Smooth muscle cell of the brain vasculature (primary cell): ENCODE measurements at regions not wholly inside any gene's neighbourhood (a gene's known extent, or its start where the extent isn't known, plus 50 kb on each side); places are given as distances from the start of the nearest gene placed in this dataset.

Experiments used
- DNase-seq: peaks from one replicate; pipeline ENCODE4 v3.0.0-alpha.2; 2012; ENCODE audit warnings: low read depth, low spot score

DNA sequence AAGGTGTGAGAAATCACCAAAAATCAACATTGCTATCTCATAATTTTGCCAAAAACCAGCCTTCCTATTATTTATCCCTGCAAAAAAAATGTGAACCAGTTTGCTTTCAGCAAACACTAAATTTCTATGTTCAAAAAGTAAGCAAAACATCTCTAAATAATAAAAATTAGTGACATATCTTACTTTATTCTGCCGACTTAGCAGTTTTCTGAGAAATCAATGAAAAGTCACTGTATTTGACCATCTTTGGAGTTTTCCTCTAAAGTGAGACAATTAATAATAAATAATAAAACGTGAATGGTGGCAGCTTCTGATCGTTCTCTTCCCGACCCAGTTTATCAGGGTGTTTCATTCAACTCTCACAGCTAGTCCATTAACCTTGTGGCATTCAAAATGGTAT lies 158.6 kb upstream of the TARS1 start:
- no peak for DNase-seq

DNA sequence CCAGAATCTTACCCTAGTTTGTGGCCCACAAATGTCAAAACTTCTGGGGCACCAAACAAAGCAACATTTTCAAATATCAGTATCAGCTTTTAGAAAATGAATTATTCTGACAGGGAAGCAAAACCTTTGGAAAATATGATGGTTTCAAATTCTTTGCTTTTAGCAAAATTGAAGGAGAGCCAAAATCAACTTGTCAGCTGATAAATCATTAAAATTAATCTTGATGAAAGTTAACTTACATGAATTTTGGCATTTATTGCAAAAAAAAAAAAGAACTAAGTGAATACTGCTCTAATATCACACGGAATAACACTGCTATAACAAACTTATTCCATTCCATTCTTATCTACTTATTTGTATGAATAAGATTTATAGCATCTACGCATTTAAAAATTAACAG lies 158.1 kb upstream of the TARS1 start:
- DNase-seq: no peak

DNA sequence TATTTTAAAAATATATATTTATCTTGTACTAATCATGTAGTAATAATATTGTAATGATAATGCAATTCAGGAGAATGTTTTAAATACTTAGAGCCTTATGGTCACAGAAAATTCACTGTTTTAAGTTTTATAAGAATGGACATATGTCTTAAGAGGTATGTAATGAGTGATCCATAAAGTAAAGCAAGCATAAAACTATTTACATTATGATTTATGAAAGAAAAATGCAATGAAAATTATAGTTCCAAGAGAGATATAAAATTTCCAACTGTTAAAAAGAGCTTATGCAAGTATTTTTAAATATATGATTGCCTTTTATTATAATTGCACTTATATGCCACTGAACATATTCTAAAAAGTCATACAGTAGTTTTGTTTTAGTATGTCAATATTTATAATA lies 157.5 kb upstream of the TARS1 start:
- no peak for DNase-seq

DNA sequence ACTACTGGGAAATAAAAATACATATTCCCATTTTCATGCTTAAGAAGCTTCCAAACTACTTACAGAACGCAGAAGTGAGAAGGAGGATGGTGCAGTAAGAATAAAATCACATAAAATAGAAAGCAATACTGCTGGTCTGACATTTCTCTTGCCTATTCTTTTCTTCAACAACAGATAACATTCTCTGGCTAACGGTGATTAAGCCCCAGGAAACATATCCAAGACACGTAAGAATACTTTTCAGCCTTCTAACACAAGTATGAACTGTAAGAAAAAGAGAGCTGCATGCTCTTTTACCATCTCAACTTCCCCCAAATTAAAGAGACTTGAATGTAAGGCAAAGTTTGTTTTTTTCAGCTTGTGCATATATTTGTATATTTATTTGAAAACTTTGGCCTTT lies 156.1 kb upstream of the TARS1 start:
- DNase-seq: no peak

DNA sequence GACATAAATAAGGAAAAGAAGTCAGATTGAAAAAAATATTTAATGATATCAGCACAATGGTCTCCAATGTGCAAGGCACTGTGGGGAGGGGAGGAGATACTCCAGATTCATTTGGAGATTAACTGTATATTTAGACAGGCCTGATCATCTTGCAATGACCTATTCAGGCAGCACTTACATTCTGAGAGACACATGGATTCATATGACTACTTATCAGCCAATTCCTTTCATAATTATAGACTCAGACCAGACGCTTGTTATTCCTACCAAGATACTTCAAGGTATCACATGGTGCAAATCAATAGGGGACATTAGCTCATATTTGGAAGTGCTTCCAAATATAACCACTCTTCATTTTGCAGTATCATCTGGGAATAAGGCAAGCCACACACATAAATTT lies 153.5 kb upstream of the TARS1 start:
- no peak for DNase-seq

DNA sequence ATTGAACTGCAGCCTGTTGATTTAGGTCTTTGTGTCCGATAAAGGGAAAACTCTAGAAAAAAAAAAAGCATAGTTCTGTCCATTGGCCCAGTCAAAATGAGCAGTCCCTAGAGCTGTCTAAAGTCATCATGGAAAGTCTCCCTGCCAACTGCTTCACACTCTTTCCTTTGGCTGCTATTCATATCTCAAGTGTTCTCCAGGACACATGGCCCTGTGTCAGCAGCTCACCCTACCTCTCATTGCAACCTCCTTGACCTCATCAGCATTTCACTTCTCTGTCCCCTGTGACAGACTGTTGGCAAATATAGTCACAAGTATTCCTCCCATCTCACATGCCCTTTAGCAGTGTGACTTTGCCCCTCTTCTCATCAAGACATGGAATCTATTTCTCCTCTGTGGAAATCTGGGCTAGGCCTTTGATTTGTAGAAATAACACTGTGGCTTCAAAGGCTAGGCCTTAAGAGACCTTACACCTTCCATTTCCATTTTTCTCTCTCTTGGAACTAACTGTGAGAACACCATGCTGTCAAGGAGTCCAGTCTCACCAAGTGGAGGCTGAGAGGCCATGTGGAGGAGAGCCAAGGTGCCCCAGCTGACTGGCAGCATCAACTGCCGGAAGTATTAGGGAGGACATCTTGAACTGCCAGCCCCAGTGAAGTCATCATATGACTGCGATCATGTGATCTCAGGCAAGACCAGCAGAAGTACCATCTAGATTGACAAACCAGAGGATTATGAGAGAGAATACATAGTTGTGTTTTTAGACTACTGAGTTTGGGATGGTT lies 149.4 kb upstream of the TARS1 start:
- no peak for DNase-seq

DNA sequence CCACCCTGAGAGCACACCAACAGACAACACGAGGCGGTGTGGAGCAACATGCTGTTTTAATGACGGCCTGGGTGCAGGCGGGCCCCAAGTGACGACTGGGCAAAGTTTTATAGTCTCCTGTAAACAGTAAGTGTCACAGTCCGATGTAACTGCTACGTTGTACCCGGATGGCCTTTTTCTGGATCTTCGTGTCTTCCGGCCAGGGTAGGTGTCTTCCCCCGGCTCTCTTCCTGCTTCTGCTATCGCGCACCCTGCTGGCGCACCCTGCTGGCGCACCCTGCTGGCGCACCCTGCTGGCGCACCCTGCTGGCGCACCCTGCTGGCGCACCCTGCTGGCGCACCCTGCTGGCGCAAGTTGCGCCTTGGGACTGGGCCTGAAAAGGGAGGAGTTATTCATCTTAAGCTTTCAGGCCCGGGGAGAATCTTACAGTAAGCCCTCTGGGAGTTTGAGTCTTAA lies 143.0 kb upstream of the TARS1 start:
- no peak for DNase-seq

DNA sequence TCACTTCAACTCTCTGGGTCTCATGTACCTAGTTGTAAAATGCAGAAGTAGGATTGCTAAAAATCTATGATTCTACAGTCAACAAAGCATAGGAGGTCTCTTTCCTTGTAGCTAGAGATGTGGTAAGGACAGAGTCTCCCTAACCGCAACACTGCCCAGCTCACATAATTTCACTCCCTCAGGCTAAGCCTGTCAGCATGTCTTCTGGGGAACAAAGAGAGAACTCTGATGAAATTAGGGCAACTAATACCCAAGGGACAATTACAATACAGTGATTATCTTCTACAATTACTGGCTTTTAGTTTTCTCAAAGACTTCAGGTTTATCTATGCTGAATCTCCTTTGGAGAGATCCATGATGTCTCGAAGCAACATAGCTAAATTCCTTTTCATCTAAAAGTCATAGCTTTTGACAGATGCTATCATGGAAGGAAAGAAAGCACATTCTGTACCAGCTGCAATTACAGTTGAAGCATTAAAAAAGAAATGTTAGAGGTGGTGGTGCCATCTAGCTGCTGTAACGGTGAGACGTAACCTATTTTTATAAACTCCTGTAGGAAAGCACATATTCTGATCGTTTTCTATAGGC lies 141.1 kb upstream of the TARS1 start:
- peak; percentile 20 for DNase-seq

DNA sequence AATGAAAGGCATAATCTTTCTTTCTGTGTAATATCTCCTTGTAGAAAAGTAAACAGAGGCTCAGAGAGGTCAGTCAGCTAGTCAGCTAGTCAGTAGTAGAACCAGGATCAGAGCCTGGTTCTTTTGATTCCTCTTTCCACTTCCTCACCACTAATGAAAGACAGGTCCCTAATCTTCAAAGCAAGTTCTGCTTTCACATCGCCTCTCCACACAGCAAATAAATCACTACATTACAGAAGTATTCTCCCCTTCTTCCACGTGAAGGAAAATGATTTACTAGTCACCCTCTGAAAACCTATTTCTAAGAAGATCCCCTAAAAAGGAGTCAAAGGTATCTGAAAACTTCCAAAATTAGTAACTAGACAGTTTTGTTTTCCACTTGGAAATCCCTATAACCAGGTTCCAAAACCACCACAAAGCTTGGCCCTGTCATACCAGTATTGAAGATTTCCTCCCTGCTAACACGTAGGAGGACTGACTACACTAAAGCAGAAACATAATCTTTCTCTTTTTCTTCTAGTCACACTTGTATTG lies 140.5 kb upstream of the TARS1 start:
- no peak for DNase-seq

DNA sequence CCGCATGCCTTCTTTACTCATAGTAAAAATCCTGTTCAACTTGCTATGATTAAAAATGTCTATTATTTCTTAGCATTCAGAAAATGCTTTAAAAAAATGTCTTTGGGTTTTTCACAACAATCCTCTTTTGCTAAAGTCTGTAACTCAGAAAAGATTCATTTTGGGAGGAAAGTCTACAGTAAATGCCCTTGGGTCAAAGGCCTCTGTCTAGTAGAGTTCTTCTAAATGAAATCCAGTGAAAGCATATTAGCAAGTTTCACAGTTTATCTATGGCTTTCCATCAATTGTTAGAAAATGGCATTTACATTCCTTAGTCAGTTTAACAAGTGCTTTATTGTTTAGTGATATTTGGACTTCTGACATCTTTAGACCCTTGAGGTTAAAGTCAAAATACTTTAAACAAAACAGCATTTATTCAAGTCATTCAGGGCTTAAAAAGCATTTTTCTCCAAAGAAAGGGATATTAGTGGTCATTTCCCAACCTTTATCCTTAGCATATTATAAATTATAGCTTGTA lies 137.1 kb upstream of the TARS1 start:
- no peak for DNase-seq

DNA sequence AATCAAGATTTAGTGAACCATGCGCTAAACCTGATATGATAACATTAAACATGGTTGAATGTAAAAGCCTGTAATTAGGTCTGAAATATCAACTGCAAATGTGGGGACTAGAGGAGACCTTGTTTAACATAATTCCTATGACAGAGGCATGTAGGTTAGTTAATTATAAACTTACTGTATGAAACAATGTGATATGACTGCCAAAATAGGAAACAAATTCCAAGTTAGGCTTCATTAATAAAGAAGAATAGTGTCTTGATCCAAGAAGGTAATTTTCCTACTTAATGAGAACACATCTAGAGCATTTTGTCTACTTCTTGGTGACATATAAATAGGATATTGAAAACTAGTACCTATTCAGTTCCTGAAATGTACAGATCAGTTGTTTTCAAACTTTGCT lies 136.2 kb upstream of the TARS1 start:
- DNase-seq: no peak

DNA sequence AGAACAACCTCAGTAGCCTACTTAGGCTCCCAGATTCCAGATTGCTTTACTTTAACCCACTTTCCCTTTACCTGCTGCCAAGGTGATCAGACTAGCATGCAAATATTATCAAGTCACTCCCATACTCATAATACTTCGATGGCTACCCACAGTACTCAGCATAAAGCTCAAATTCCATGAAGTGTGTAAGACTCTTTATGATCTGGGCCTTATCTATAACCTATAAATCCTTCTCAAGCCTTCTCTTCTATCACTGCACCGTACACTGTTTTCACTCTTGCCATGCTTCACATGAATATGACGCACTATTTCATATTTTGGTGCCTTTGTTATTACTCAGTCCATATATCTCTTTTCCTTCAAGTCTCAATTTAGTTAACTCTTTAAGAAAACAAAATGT lies 135.2 kb upstream of the TARS1 start:
- no peak for DNase-seq

DNA sequence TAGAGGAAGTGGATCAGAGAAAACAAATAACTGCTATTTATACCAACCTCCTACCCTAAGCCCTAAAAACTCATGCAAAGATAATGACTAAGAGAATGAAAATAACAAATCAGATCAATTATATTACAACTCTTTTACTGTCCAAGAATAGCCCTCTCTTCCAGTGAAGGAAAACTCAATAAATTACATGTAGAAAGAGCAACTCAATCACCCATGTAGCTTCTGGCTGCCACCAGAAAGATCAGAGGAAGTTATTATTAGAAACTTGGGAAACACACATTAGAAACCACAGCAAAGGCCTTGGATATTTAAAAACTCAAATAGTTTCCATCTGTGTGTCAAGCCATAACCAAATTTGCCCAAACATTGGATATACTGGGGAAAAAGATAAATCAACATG lies 134.0 kb upstream of the TARS1 start:
- DNase-seq: no peak

DNA sequence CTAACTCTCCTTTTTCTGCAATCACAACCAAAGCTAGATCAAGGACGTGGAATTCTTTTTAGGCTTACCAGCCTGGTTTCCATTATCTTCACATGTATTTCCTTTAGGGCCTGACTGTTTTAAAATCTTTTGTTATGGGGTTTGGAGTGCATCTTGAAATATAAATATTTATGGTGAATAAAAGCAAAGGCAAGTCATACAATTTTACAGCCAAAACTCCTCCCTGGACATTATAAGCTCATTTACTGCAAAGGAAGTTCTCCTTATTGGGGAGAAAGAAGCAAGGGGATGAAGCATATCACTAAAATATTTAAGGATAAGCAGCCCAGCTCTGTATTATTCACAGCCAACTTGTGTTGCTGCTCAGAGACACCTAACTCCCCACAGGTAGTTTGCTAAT lies 132.2 kb upstream of the TARS1 start:
- no peak for DNase-seq

DNA sequence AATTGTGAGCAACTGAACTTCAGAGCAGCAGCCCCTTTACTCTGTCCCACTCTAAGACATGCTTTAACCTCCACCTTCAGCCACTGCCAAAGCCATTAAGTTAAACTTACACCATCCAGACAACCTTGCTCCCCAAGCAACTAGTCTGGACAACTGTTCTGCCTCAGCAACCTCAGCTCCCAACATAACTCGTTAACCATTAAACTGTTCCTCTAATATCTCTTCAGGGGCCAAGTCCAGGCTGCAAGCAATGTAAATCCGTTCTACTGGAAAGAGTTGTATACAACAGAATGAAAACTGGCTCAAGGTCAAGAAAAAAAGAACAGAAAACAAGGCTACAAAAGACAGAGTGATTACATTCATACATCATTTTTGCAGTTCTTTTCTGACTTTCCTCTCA lies 131.7 kb upstream of the TARS1 start:
- no peak for DNase-seq

DNA sequence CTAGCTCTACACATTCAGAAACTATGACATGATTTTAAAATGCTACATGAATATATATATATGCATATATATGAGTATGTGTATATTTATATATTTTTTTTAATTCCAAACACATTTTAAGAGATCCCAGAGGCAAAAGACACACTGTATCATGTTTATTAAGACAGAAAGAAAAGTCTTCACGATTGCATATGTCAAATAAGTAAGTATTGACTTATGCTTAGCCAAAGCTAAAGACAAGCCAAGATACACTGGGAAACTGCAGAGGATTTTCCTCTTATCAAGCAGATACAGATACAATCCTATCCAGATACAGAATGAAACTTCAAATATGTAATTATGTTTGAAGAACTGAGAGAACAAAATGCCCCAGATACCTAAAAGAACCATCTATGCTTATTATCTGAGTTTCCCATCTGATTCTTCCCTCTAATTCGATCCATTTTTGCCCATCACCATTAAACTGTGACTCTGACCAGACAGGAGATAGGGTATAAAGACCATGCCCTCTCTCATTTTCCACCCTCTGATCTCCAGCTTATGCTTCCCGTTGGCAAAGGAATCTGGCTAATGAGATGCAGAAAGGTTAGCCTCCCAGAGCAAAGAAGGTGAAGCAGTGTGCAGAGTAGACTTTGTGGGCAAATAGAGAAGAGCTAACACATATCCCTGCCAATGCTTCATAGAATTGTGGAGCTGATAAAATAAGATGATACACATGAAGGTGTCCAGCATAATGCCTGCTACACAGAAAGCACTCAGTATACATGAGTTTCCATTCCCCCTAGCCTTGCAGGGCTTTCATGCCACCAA lies 131.0 kb upstream of the TARS1 start:
- DNase-seq: no peak

DNA sequence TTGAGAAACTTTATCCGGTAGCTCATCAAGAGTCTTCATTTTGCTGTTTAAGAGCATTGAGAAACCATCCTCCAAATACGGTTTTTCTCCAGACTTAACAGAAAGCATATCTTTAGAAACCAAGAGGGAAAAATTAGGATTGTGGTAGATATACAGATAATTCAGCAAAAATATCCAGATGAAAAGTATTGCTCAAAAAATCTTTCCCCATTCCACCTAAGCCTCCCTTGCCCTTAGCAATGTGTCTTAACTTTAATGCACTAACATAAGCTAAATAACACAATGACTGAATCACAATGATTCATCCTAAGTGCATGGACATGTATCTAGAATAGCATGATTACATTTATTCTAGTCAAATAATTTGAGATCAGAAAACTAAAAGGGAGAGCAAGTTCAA lies 130.3 kb upstream of the TARS1 start:
- no peak for DNase-seq

DNA sequence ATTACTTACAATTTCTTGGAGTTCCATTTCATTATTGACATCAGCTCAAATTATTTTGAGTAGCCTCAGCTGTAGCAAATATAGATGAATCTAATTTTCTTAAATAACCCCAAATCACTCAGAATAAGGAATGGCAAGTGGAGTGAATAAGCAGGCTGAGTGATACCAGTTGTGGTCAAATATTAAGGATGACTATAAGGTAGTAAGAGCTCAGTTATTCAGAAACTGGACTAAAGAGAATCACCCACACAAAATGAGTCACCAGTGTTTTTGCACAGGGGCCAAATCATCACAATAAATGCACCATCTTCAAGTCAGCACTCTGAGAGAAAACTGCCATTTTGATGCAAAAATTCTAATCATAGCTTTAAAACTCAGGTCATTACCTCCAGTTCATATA lies 128.9 kb upstream of the TARS1 start:
- no peak for DNase-seq

DNA sequence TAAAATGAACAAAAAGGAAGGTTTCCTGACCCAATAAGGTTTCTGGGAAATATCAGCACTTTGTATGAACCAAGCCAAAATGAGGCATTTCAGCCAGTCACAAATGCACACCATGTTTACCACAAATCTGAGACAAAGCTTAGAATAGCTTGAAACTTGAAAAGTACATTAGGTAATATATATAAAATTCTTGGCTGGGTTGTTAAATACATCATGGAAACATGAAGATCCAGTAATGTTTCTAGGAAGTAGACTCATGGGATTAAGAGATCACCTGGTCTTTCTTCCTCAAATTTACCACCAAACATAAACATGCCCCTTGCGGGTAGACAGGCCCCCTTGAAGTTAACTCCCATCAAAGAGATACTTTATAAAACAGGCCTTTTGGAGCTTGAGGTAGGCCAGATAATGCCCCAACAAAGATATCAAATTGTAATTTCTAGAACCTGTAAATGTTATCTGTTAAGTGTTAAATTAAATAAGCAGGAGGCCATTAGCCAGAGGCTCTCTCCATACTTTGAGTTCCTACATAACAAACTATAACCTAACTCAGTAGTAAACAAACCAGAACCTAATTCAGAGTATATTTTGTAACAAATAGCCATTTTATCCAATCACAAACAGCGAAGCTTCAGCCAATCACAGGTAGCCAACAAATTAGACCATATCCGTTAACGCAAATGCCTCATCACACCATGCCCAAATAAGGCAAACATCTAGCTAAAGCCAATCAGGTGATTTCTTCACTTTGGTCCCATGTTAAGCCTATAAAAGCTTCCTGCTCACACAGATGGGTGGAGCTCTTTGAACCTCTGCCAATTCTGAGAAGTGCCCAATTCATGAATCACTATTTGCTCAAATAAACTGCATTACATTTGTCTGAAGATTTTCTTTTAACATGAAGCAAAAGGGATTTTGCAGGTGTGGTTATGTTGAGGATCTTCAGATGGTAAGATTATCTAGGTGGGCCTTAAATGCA lies 127.9 kb upstream of the TARS1 start:
- DNase-seq: peak; percentile 21

DNA sequence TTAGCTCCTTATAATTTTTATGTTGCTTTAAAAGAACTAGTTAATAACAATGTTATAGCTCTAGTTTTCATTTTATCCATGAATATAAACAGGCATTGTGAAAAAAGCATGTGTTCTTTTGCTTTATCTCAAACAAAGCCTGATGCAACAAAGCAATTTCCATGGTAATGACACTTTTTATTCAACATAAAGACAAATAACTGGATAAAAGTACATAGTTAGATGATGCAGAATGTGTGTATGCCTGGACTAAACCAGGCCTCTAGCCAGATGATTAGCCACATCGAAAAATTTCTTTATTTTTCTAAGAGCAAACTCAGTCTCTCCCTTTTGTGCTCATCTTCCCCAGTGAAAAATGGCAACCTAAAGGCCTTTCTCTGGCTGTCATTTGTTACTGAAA lies 125.6 kb upstream of the TARS1 start:
- no peak for DNase-seq

DNA sequence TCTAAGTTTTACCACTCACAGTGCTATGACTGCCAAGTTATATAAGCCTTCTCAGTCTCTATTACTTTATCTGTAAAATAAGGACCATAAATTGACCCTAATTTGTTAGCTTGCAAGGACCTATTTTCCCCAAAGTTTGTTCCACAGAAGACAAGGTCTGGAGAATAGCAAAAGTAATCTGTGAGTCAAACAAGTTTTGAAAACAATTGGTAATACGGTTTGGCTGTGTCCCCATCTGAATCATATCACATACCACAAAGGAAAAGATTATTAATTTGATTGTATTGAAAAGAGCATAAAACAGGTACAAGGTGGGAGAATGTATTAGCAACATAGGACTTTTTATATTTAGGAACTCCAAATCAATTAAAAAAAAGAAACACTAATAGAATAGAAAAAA lies 124.0 kb upstream of the TARS1 start:
- DNase-seq: no peak
